A549 (cell line): ENCODE measurements at regions not wholly inside any gene's neighbourhood (a gene's known extent, or its start where the extent isn't known, plus 50 kb on each side); places are given as distances from the start of the nearest gene placed in this dataset.

ENCODE experiments used
- ATAC-seq, 2 experiments: fragments of 200-7000 bp in 1 of 2; fragments of >200 bp in 1 of 2; cut with Nextera tagmentation in 1 of 2; cut with Tn5 transposase in 1 of 2; 3 replicates each; pipeline versions ENCODE4 v1.8.0 to v1.9.1; 2018 to 2020; ENCODE audit warnings: mild to moderate bottlenecking in 1 of 2, moderate library complexity in 1 of 2
- CTCF ChIA-PET: fragments of 300-600 bp; sonication (Branson Sonifier 250); formaldehyde crosslinking; extraction: SDS; loops from one replicate; lab custom pipeline; 2021; ENCODE audit warnings: antibody characterized with exemption, inconsistent platforms; lab: Yijun Ruan, JAX
- POLR2A ChIA-PET: fragments of 350-600 bp; formaldehyde crosslinking; extraction: SDS; loops from one replicate; lab custom pipeline; 2021; ENCODE audit warnings: antibody characterized with exemption, inconsistent platforms; lab: Yijun Ruan, JAX
- DNase-seq, 2 experiments: peaks; one replicate each; pipeline versions ENCODE4 v3.0.0 to v3.0.0-alpha.2; 2011 to 2016; ENCODE audit warnings: low read depth in 1 of 2, low spot score in 1 of 2
- FAIRE-seq: peaks from 2 replicates; lab custom pipeline; 2011; peaks lifted over from hg19 to GRCh38; lab: Jason Lieb, UNC
- H3K27ac ChIP-seq, 2 experiments: fragments of >200 bp; sonication (Bioruptor Twin); formaldehyde crosslinking; 3 replicates each; pipeline ENCODE4 v1.5.1; 2016 to 2017
- H3K4me1 ChIP-seq: fragments of >200 bp; sonication (Bioruptor Twin); formaldehyde crosslinking; 3 replicates; pipeline ENCODE4 v1.6.1; 2016
- H3K4me2 ChIP-seq: fragments of >200 bp; sonication (Bioruptor Twin); formaldehyde crosslinking; 3 replicates; pipeline ENCODE4 v1.6.1; 2016
- H3K4me3 ChIP-seq: fragments of >200 bp; sonication (Bioruptor Twin); formaldehyde crosslinking; 3 replicates; pipeline ENCODE4 v1.5.1; 2016
- H3K9me3 ChIP-seq: fragments of >200 bp; sonication (Bioruptor Twin); formaldehyde crosslinking; 3 replicates; pipeline ENCODE4 v1.6.1; 2016
- BCL3 ChIP-seq: fragments of >200 bp; sonication (Bioruptor Twin); formaldehyde crosslinking; IDR thresholded peaks from 3 replicates; pipeline ENCODE4 v1.6.1; 2016
- BHLHE40 ChIP-seq: IDR thresholded peaks from 2 replicates; pipeline ENCODE4 v1.6.1; 2012; ENCODE audit warnings: low read depth, low read length, inconsistent platforms
- CBX2 ChIP-seq: fragments of 200-600 bp; sonication (generic); IDR thresholded peaks from 2 replicates; pipeline ENCODE4 v1.6.1; 2016; ENCODE audit warnings: low read depth, mild to moderate bottlenecking, borderline replicate concordance
- E2F6 ChIP-seq: IDR thresholded peaks from 2 replicates; pipeline ENCODE4 v1.6.1; 2012; ENCODE audit warnings: low read depth, borderline replicate concordance
- EHF ChIP-seq: fragments of 250-450 bp; sonication (Bioruptor Pico); IDR thresholded peaks from 2 replicates; pipeline ENCODE4 v1.5.0; 2020; ENCODE audit warnings: mild to moderate bottlenecking
- ESRRA ChIP-seq: fragments of 150-350 bp; IDR thresholded peaks from 2 replicates; pipeline ENCODE4 v1.6.1; 2014; ENCODE audit warnings: mild to moderate bottlenecking, low read length, borderline replicate concordance
- FOSB ChIP-seq: fragments of 250-450 bp; sonication (Bioruptor Pico); IDR thresholded peaks from 2 replicates; pipeline ENCODE4 v1.5.0; 2020; ENCODE audit warnings: mild to moderate bottlenecking, moderate library complexity
- FOSL2 ChIP-seq, 2 experiments: fragments of 450-650 bp in 1 of 2; fragments of >200 bp in 1 of 2; sonication (Bioruptor Twin) in 1 of 2; formaldehyde crosslinking; IDR thresholded peaks; 2 replicates each; pipeline versions ENCODE4 v1.5.0 to v1.6.1; 2016 to 2020; ENCODE audit warnings: mild to moderate bottlenecking in 1 of 2, moderate library complexity in 1 of 2
- FOXS1 ChIP-seq: fragments of 250-450 bp; sonication (Bioruptor Pico); IDR thresholded peaks from 2 replicates; pipeline ENCODE4 v1.5.0; 2020; ENCODE audit warnings: mild to moderate bottlenecking, moderate library complexity
- GATA3 ChIP-seq: IDR thresholded peaks from 2 replicates; pipeline ENCODE4 v1.6.1; 2012; ENCODE audit warnings: borderline replicate concordance
- HEYL ChIP-seq: fragments of 250-450 bp; sonication (Bioruptor Pico); IDR thresholded peaks from 2 replicates; pipeline ENCODE4 v1.8.0; 2021; ENCODE audit warnings: mild to moderate bottlenecking, moderate library complexity
- HOXA7 ChIP-seq: fragments of 250-450 bp; sonication (Bioruptor Pico); IDR thresholded peaks from 2 replicates; pipeline ENCODE4 v1.5.0; 2020; ENCODE audit warnings: mild to moderate bottlenecking, moderate library complexity
- HOXB5 ChIP-seq: fragments of 250-450 bp; sonication (Bioruptor Pico); IDR thresholded peaks from 2 replicates; pipeline ENCODE4 v1.5.0; 2020; ENCODE audit warnings: mild to moderate bottlenecking, moderate library complexity
- JUN ChIP-seq, 2 experiments: fragments of >200 bp; sonication (Bioruptor Twin); formaldehyde crosslinking; IDR thresholded peaks; 2 replicates in 1 of 2; 3 replicates in 1 of 2; pipeline ENCODE4 v1.6.1; 2016 to 2017
- MAFK ChIP-seq: fragments of 450-650 bp; IDR thresholded peaks from 2 replicates; pipeline ENCODE4 v1.6.1; 2014; ENCODE audit not compliant: partially characterized antibody
- PHF8 ChIP-seq: fragments of 200-600 bp; sonication (generic); IDR thresholded peaks from 2 replicates; pipeline ENCODE4 v1.6.1; 2016; ENCODE audit warnings: low read depth, mild to moderate bottlenecking, antibody characterized with exemption, moderate library complexity, borderline replicate concordance
- POLR2AphosphoS2 ChIP-seq: conservative IDR thresholded peaks from 2 replicates; pipeline ENCODE4 v1.6.1; 2012; ENCODE audit warnings: low read length, improper control_type of control experiment, inconsistent platforms
- RCOR1 ChIP-seq: fragments of 150-350 bp; IDR thresholded peaks from 2 replicates; pipeline ENCODE4 v1.6.1; 2014; ENCODE audit warnings: antibody characterized with exemption, low read length, low read depth
- RNF2 ChIP-seq: fragments of 200-600 bp; sonication (generic); IDR thresholded peaks from 2 replicates; pipeline ENCODE4 v1.6.1; 2016; ENCODE audit warnings: low read depth, mild to moderate bottlenecking, antibody characterized with exemption, moderate library complexity, borderline replicate concordance
- SMC3 ChIP-seq: fragments of >200 bp; sonication (Bioruptor Twin); formaldehyde crosslinking; IDR thresholded peaks from 3 replicates; pipeline ENCODE4 v1.6.1; 2018; ENCODE audit warnings: inconsistent platforms
- SREBF2 ChIP-seq: fragments of 450-650 bp; IDR thresholded peaks from 2 replicates; pipeline ENCODE4 v1.6.1; 2014; ENCODE audit warnings: mild to moderate bottlenecking, moderate library complexity
- TFCP2L1 ChIP-seq: fragments of 250-450 bp; sonication (Bioruptor Pico); IDR thresholded peaks from 2 replicates; pipeline ENCODE4 v1.5.0; 2021; ENCODE audit warnings: mild to moderate bottlenecking
- WGBS: methylation state at CpG from one replicate; pipeline ENCODE4 v1.1.6; 2017; ENCODE audit errors: missing lambda C conversion rate; 5-methylcytosine and 5-hydroxymethylcytosine counted together
- TF ChIP-seq, protein P1 (sequence below): fragments of 150-350 bp; IDR thresholded peaks from 2 replicates; pipeline ENCODE4 v1.6.1; 2014; ENCODE audit warnings: low read depth, mild to moderate bottlenecking, low read length

GRCh38 chr20:11553603-11554002, 364.1 kb upstream of the BTBD3 start (continued):
- no peak for TF ChIP-seq FOXS1 (CRISPR knock-in tag)
- TF ChIP-seq FOSB (CRISPR knock-in tag): no peak
- TF ChIP-seq PHF8: no peak
- TF ChIP-seq SMC3: peak; percentile 47
- TF ChIP-seq SREBF2: no peak
- no peak for TF ChIP-seq JUN (IDR thresholded peaks at IDR 0.05)
- TF ChIP-seq ESRRA: no peak
- no peak for TF ChIP-seq BHLHE40
- TF ChIP-seq HEYL (CRISPR knock-in tag): no peak
- no peak for TF ChIP-seq RNF2
- TF ChIP-seq, all 56 proteins: peak for 3

- Histone ChIP-seq H3K4me2 (no peak overlapping the region), H3K4me3 (no peak overlapping the region), H3K4me1 (no peaks in the 10 kb centered on the region), H3K27ac (no peak overlapping the region), H3K9me3 (no peaks in the 10 kb centered on the region)
- CTCF ChIA-PET: interaction anchor here (1.0 to 3.1 kb wide), 4 partner anchors 10 to 1938 kb away, joined by 3 to 22 read pairs (median 4); no protein-coding TSS in a partner anchor
- DNase-seq (no peak), ATAC-seq (no peak), FAIRE-seq (no peak)
- TF ChIP-seq BCL3: no peak
- POLR2A ChIA-PET: no interaction called here
- 81% methylated on average over 2 of the region's 2 CpGs for WGBS
Measured at GRCh38 chr20:11555510-11555909, 362.2 kb upstream of the BTBD3 start.

DNA sequence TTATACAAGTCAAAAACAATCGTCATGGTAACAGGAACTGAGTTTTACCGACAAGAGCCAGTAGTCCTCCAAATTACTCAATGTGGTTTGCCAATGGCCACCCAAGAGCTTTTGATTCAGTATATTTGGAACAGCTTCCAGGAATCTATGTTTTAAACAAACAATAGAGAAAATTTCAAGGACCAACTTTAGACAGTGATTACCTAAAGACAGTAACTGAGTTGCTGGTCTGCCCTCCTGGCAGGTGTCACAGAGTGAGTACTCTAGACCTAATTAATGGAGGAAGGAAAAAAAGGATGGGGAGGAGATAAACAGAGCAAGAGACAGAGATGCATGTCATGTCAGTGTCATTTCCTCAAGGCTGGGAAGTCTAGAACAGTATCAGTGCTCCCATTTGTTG, 361.3 kb upstream of the BTBD3 start:
- DNase-seq: no peak
- ChIA-PET POLR2A (no interaction called here), CTCF (interaction anchor here (3.1 kb wide), 1 partner anchor 11 kb away, joined by 22 read pairs; no protein-coding TSS in a partner anchor)
- FAIRE-seq: peak; percentile 46
- H3K4me1 ChIP-seq: no peaks in the 10 kb centered on the region
- no peaks in the 10 kb centered on the region for H3K9me3 ChIP-seq
- H3K4me2 ChIP-seq: no peak overlapping the region
- 8% methylated on average over 2 of the region's 2 CpGs for WGBS
- TF ChIP-seq HOXA7 (CRISPR knock-in tag): no peak
- H3K4me3 ChIP-seq: no peak overlapping the region
- no peak overlapping the region for H3K27ac ChIP-seq
- no peak for ATAC-seq

GRCh38 chr20:11564491-11564890, 353.2 kb upstream of the BTBD3 start:
- 55% methylated on average over 5 of the region's 5 CpGs for WGBS
- CTCF ChIA-PET: no interaction called here

More at GRCh38 chr20:11564491-11564890, 353.2 kb upstream of the BTBD3 start:
- Histone ChIP-seq H3K9me3 (no peaks in the 10 kb centered on the region), H3K27ac (no peak overlapping the region), H3K4me2 (no peak overlapping the region), H3K4me3 (no peak overlapping the region), H3K4me1 (no peaks in the 10 kb centered on the region)
- FAIRE-seq: no peak
- no peak for TF ChIP-seq MAFK
- TF ChIP-seq HOXB5: no peak
- TF ChIP-seq POLR2AphosphoS2: no peak
- TF ChIP-seq SREBF2: no peak
- TF ChIP-seq TFCP2L1 (CRISPR knock-in tag): no peak
- TF ChIP-seq RCOR1: no peak
- no peak for TF ChIP-seq FOSL2 (IDR thresholded peaks at IDR 0.05)
- TF ChIP-seq FOSL2 (CRISPR knock-in tag; IDR thresholded peaks at IDR 0.05): no peak
- TF ChIP-seq ESRRA: no peak
- TF ChIP-seq E2F6: no peak
- TF ChIP-seq CBX2: no peak
- TF ChIP-seq, protein P1, sequence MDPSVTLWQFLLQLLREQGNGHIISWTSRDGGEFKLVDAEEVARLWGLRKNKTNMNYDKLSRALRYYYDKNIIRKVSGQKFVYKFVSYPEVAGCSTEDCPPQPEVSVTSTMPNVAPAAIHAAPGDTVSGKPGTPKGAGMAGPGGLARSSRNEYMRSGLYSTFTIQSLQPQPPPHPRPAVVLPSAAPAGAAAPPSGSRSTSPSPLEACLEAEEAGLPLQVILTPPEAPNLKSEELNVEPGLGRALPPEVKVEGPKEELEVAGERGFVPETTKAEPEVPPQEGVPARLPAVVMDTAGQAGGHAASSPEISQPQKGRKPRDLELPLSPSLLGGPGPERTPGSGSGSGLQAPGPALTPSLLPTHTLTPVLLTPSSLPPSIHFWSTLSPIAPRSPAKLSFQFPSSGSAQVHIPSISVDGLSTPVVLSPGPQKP: no peak
- no peak for TF ChIP-seq EHF (CRISPR knock-in tag)
- no peak for TF ChIP-seq FOXS1 (CRISPR knock-in tag)
- no peak for TF ChIP-seq GATA3
- POLR2A ChIA-PET: no interaction called here
- no peak for ATAC-seq
- DNase-seq: no peak
